ENCODE measurements at regions not wholly inside any gene's neighbourhood (a gene's known extent, or its start where the extent isn't known, plus 50 kb on each side); places are given as distances from the start of the nearest gene placed in this dataset.
A peak's percentile ranks its signal among the peaks of the same experiment; 100 is the strongest.

DNA sequence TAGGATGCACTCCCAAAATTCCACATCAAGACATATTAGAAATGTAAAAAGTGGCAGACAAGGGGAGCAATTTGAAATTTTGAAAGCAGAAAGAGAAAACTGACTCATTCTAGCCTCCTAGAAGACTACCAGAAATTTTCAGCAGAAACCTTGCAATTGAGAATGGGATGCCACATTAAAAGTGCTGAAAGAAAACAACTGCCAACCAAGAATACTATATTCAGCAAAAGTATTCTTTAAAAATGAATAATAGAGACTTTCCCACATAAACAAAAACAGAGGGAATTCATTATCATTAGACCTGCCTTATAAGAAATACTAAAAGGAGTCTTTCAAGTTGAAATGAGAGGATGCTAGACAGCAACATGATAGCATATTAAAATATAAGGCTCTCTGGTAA lies 78.3 kb upstream of the HTR2A start:
- H3K36me3 Mint-ChIP-seq (ENCODE audit: low read depth) = peaks cover 3% of the 10 kb centered on the region
- TF ChIP-seq, protein P1, sequence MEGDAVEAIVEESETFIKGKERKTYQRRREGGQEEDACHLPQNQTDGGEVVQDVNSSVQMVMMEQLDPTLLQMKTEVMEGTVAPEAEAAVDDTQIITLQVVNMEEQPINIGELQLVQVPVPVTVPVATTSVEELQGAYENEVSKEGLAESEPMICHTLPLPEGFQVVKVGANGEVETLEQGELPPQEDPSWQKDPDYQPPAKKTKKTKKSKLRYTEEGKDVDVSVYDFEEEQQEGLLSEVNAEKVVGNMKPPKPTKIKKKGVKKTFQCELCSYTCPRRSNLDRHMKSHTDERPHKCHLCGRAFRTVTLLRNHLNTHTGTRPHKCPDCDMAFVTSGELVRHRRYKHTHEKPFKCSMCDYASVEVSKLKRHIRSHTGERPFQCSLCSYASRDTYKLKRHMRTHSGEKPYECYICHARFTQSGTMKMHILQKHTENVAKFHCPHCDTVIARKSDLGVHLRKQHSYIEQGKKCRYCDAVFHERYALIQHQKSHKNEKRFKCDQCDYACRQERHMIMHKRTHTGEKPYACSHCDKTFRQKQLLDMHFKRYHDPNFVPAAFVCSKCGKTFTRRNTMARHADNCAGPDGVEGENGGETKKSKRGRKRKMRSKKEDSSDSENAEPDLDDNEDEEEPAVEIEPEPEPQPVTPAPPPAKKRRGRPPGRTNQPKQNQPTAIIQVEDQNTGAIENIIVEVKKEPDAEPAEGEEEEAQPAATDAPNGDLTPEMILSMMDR (conservative IDR thresholded peaks at IDR 0.05) = no peak
- no peak overlapping the region for H3K27ac Mint-ChIP-seq (ENCODE audit: unreplicated experiment)
- no peak overlapping the region for H3K4me3 Mint-ChIP-seq
- H3K9me3 Mint-ChIP-seq = peaks cover 11% of the 10 kb centered on the region
- no peaks in the 10 kb centered on the region for H3K27me3 Mint-ChIP-seq (ENCODE audit: low read depth)
- DNase-seq (ENCODE audit: low read depth, low spot score) = no peak
- no peaks in the 10 kb centered on the region for H3K4me1 Mint-ChIP-seq

GRCh38 chr13:46968450-46968849 lies 71.6 kb upstream of the HTR2A start:
- H3K36me3 Mint-ChIP-seq (ENCODE audit: low read depth) = no peaks in the 10 kb centered on the region
- no peak overlapping the region for H3K4me3 Mint-ChIP-seq
- no peaks in the 10 kb centered on the region for H3K4me1 Mint-ChIP-seq
- no peak overlapping the region for H3K27ac Mint-ChIP-seq (ENCODE audit: unreplicated experiment)
- H3K27me3 Mint-ChIP-seq (ENCODE audit: low read depth) = no peaks in the 10 kb centered on the region
- no peak for DNase-seq (ENCODE audit: low read depth, low spot score)
- H3K9me3 Mint-ChIP-seq = peaks cover 8% of the 10 kb centered on the region
- TF ChIP-seq, protein P1 (conservative IDR thresholded peaks at IDR 0.05) = no peak

DNA sequence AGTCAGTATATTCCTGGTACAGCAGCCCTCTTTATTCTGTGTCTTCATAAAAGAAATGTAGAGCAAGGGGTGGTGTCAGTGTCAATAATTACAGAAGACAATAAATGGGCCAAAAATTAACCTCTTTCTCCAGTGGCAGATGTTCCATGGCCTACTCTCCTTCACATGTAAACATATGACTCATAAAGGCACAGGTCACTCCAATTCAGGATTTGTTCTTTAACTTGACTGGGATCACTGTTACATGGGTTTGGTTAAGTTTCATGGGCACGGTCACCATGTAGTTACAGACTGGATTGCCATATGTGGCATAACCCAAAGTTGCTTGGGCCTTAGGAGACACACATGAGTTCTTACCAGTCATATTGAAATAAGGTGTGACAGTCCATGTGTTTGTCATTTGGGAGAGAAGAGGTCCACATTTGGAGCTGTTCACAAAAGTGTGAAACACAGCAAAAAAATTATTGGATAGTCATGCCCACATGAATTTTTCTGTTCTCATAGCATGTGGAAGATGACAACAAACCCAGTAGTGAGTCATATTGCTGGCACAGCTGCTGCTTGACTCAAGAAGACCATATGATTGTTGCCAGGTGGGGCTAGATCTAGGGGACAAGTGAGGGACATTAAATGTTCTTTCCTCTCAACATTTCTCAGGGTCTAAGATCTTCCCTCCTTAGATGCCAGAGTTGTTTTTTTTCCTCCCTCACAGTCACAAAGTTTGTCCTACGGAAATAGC lies 68.1 kb upstream of the HTR2A start:
- Mint-ChIP-seq H3K4me1 (no peaks in the 10 kb centered on the region), H3K27ac (ENCODE audit: unreplicated experiment) (no peak overlapping the region), H3K4me3 (no peak overlapping the region), H3K27me3 (ENCODE audit: low read depth) (no peaks in the 10 kb centered on the region), H3K9me3 (peaks cover 8% of the 10 kb centered on the region), H3K36me3 (ENCODE audit: low read depth) (no peaks in the 10 kb centered on the region)
- TF ChIP-seq, protein P1 (conservative IDR thresholded peaks at IDR 0.05) = no peak
- DNase-seq (ENCODE audit: low read depth, low spot score) = no peak

DNA sequence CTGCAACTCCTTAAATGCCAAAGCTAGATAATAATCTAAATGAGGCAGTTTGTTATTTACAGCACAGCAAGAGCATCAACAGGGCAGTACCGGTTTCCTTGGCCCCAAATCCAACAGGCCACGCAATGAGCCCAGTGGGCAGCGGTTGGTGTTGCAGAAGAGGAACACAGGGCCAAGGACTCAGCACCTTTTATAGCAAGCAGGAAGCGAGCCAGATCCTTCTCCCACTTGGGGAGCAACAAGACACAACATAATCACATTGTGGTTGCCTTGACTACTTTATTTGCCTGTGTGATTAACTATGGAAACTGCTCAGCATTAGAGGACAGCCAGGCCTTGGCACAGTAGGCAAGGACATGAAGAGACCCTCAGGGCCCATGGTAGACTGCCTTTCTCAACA lies 67.1 kb upstream of the HTR2A start:
- Mint-ChIP-seq H3K27ac (ENCODE audit: unreplicated experiment) (no peak overlapping the region), H3K9me3 (peaks cover 8% of the 10 kb centered on the region), H3K36me3 (ENCODE audit: low read depth) (no peaks in the 10 kb centered on the region), H3K4me3 (no peak overlapping the region), H3K4me1 (no peaks in the 10 kb centered on the region), H3K27me3 (ENCODE audit: low read depth) (no peaks in the 10 kb centered on the region)
- TF ChIP-seq, protein P1 (conservative IDR thresholded peaks at IDR 0.05) = no peak
- no peak for DNase-seq (ENCODE audit: low read depth, low spot score)

DNA sequence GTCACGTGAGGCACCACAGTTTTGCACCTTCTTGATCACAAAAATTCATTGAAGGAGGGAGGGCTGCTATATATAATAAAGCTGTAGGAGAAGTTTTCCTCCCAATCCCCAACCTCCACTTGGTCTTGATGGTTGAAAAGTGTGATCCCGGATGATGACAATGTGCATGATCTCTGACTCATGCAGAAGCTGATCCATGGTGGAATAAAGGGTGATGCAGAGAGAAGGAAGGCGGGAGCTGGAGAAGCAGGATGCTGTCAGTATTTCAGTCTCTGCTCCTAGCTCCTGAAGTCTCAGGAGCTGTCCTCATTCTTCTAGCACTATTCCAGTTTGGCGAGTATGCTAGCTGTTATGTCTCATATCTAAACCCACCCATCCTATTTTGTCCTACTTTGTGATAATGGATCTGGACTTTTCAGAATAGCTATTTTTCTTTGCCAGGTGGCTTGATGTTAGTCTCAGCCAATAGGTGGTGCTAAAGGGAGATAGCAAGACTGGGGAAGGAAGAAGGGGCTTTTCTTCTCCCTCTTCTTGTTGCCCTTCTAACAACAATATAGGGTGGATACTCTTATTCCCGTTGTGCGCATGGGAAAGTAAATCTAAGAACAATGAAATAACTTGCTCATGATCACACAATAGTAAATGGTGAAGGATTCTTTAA lies 65.6 kb upstream of the HTR2A start:
- Mint-ChIP-seq H3K36me3 (ENCODE audit: low read depth) (no peaks in the 10 kb centered on the region), H3K4me1 (no peaks in the 10 kb centered on the region), H3K27ac (ENCODE audit: unreplicated experiment) (no peak overlapping the region), H3K9me3 (peaks cover 6% of the 10 kb centered on the region), H3K27me3 (ENCODE audit: low read depth) (no peaks in the 10 kb centered on the region), H3K4me3 (no peak overlapping the region)
- TF ChIP-seq, protein P1 (conservative IDR thresholded peaks at IDR 0.05) = peak; percentile 52
- DNase-seq (ENCODE audit: low read depth, low spot score) = no peak

Data from neural crest cell (in vitro differentiated cells).